ENCODE measurements at regions not wholly inside any gene's neighbourhood (a gene's known extent, or its start where the extent isn't known, plus 50 kb on each side); places are given as distances from the start of the nearest gene placed in this dataset.

GRCh38 chr2:21770787-21771186 lies 647.0 kb downstream of the TDRD15 start:
- no peak overlapping the region for H3K27ac Mint-ChIP-seq
- H3K4me1 ChIP-seq (ENCODE audit: control insufficient read depth, insufficient read depth, low read length), result no peaks in the 10 kb centered on the region
- TF ChIP-seq, protein P1, sequence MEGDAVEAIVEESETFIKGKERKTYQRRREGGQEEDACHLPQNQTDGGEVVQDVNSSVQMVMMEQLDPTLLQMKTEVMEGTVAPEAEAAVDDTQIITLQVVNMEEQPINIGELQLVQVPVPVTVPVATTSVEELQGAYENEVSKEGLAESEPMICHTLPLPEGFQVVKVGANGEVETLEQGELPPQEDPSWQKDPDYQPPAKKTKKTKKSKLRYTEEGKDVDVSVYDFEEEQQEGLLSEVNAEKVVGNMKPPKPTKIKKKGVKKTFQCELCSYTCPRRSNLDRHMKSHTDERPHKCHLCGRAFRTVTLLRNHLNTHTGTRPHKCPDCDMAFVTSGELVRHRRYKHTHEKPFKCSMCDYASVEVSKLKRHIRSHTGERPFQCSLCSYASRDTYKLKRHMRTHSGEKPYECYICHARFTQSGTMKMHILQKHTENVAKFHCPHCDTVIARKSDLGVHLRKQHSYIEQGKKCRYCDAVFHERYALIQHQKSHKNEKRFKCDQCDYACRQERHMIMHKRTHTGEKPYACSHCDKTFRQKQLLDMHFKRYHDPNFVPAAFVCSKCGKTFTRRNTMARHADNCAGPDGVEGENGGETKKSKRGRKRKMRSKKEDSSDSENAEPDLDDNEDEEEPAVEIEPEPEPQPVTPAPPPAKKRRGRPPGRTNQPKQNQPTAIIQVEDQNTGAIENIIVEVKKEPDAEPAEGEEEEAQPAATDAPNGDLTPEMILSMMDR (IDR thresholded peaks at IDR 0.05), result no peak
- intact Hi-C loops (cut with micrococcal nuclease), result no loop called here
- peaks cover 7% of the 10 kb centered on the region for H3K36me3 Mint-ChIP-seq
- no peaks in the 10 kb centered on the region for H3K27me3 ChIP-seq (ENCODE audit: control insufficient read depth, insufficient read depth, low read length)
- ATAC-seq (no peak), DNase-seq (no peak)
- no peak overlapping the region for H3K4me3 Mint-ChIP-seq
- no peaks in the 10 kb centered on the region for H3K9me3 ChIP-seq (ENCODE audit: control insufficient read depth, insufficient read depth, low read length)
- no peaks in the 10 kb centered on the region for H3K27me3 Mint-ChIP-seq (ENCODE audit: low read depth in 2 of 2)
- no peak overlapping the region for H3K27ac ChIP-seq (ENCODE audit: low read length)
- H3K4me1 Mint-ChIP-seq, result no peaks in the 10 kb centered on the region
- H3K9me3 Mint-ChIP-seq, result peaks cover 3 to 15% of the 10 kb centered on the region in 2 donors
- H3K4me3 ChIP-seq (ENCODE audit: low read length), result no peak overlapping the region
- WGBS (ENCODE audit: insufficient coverage), result 65% methylated on average over 1 of the region's 1 CpG
- no peaks in the 10 kb centered on the region for H3K36me3 ChIP-seq (ENCODE audit: control insufficient read depth, insufficient read depth, low read length)

DNA sequence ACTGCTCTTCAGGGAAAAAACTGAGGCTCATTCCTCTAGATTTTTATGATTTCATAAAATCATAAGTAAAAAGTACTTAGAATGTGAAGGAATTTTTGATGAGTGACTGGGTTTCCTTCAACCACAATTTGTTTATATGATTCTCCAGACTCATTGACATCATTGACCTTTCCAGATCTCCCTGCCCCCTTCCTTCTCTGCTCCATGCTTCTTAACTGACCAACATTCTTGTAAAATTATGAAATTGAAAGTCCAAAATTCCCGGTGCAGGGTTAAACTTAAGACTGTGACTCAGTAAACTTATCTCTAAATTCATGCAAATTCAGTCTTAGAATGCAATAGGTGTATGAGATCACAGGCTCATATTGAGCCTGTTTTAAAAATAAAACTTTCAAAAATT lies 648.9 kb downstream of the TDRD15 start:
- no peak for DNase-seq
- Mint-ChIP-seq H3K27ac (no peak overlapping the region), H3K4me3 (no peak overlapping the region), H3K36me3 (peaks cover 5% of the 10 kb centered on the region), H3K27me3 (ENCODE audit: low read depth in 2 of 2) (no peaks in the 10 kb centered on the region), H3K9me3 (peaks cover 3 to 7% of the 10 kb centered on the region in 2 donors), H3K4me1 (no peaks in the 10 kb centered on the region)
- WGBS (ENCODE audit: insufficient coverage), result no CpG with 5 or more reads among the region's 1 CpG
- no peak for ATAC-seq
- Histone ChIP-seq H3K27me3 (ENCODE audit: control insufficient read depth, insufficient read depth, low read length) (no peaks in the 10 kb centered on the region), H3K36me3 (ENCODE audit: control insufficient read depth, insufficient read depth, low read length) (no peaks in the 10 kb centered on the region), H3K4me3 (ENCODE audit: low read length) (no peak overlapping the region), H3K9me3 (ENCODE audit: control insufficient read depth, insufficient read depth, low read length) (no peaks in the 10 kb centered on the region), H3K4me1 (ENCODE audit: control insufficient read depth, insufficient read depth, low read length) (no peaks in the 10 kb centered on the region), H3K27ac (ENCODE audit: low read length) (no peak overlapping the region)
- intact Hi-C loops (cut with micrococcal nuclease), result no loop called here
- TF ChIP-seq, protein P1 (IDR thresholded peaks at IDR 0.05), result no peak

DNA sequence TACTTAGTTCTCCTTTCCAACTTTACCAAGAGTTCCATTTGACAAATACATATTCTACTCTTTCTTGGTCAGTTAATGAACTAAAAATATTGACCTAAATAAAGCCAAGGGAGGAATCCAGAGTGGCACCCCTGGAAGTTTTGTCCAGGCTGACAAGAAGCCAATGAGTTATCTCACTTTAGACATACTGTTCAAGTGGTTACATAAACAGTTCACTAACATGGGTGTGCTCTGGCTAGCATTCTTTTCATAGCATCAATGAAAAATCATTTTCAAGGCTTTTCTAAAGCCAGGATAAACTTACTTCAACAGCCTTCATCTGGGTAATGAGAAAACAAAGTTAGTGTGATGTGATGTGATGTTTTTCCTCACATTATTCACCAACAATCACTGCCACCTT lies 649.4 kb downstream of the TDRD15 start:
- no peak for DNase-seq
- Histone ChIP-seq H3K36me3 (ENCODE audit: control insufficient read depth, insufficient read depth, low read length) (no peaks in the 10 kb centered on the region), H3K4me1 (ENCODE audit: control insufficient read depth, insufficient read depth, low read length) (no peaks in the 10 kb centered on the region), H3K4me3 (ENCODE audit: low read length) (no peak overlapping the region), H3K27ac (ENCODE audit: low read length) (no peak overlapping the region), H3K9me3 (ENCODE audit: control insufficient read depth, insufficient read depth, low read length) (no peaks in the 10 kb centered on the region), H3K27me3 (ENCODE audit: control insufficient read depth, insufficient read depth, low read length) (no peaks in the 10 kb centered on the region)
- H3K36me3 Mint-ChIP-seq, result no peaks in the 10 kb centered on the region
- no peak overlapping the region for H3K27ac Mint-ChIP-seq
- no peaks in the 10 kb centered on the region for H3K4me1 Mint-ChIP-seq
- no peak overlapping the region for H3K4me3 Mint-ChIP-seq
- intact Hi-C loops (cut with micrococcal nuclease), result no loop called here
- H3K9me3 Mint-ChIP-seq, result peaks cover 4 to 7% of the 10 kb centered on the region in 2 donors
- H3K27me3 Mint-ChIP-seq (ENCODE audit: low read depth in 2 of 2), result no peaks in the 10 kb centered on the region
- no peak for ATAC-seq
- TF ChIP-seq, protein P1 (IDR thresholded peaks at IDR 0.05), result no peak

DNA sequence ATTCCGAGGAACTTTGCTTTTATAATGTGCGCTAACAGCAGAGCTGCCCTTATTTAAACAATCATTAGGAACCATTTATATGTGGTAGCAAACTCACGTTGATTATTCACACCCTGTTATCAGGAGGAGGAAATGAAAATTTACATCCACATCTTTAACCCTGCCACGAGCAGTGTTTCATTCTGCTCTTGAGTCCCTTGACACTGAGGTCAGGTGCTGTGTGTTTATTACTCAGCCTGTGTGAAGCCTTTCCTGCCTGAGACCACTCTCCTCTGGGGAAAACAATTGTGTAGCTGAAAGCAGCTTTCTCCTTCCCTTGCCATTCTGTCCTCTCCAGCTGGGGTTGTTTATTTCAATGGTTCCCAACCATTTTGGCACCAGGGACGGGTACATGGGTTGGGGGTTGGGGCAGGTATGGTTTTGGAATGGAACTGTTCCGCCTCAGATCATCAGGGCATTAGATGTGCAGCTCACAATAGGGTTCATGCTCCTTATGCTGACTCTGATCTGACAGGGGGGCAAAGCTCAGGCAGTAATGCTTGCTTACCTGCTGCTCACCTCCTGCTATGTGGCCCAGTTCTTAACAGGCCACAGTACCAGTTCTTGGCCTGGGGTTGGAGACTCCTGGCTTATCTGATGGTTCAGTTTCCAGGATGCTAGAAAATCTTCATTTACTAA lies 651.1 kb downstream of the TDRD15 start:
- 55% methylated on average over 4 of the region's 6 CpGs for WGBS (ENCODE audit: insufficient coverage)
- H3K4me1 ChIP-seq (ENCODE audit: control insufficient read depth, insufficient read depth, low read length), result no peaks in the 10 kb centered on the region
- H3K36me3 Mint-ChIP-seq, result no peaks in the 10 kb centered on the region
- no peak overlapping the region for H3K27ac Mint-ChIP-seq
- intact Hi-C loops (cut with micrococcal nuclease), result no loop called here
- no peaks in the 10 kb centered on the region for H3K36me3 ChIP-seq (ENCODE audit: control insufficient read depth, insufficient read depth, low read length)
- no peak overlapping the region for H3K27ac ChIP-seq (ENCODE audit: low read length)
- H3K27me3 ChIP-seq (ENCODE audit: control insufficient read depth, insufficient read depth, low read length), result no peaks in the 10 kb centered on the region
- DNase-seq (no peak), ATAC-seq (no peak)
- H3K4me3 Mint-ChIP-seq, result no peak overlapping the region
- no peak overlapping the region for H3K4me3 ChIP-seq (ENCODE audit: low read length)
- no peaks in the 10 kb centered on the region for H3K27me3 Mint-ChIP-seq (ENCODE audit: low read depth in 2 of 2)
- H3K4me1 Mint-ChIP-seq, result no peaks in the 10 kb centered on the region
- no peaks in the 10 kb centered on the region for H3K9me3 ChIP-seq (ENCODE audit: control insufficient read depth, insufficient read depth, low read length)
- TF ChIP-seq, protein P1 (IDR thresholded peaks at IDR 0.05), result no peak
- peaks cover 3 to 4% of the 10 kb centered on the region in 2 donors for H3K9me3 Mint-ChIP-seq
